SKM-1 (cell line): ENCODE measurements at regions not wholly inside any gene's neighbourhood (a gene's known extent, or its start where the extent isn't known, plus 50 kb on each side); places are given as distances from the start of the nearest gene placed in this dataset.
"Not testable (repeated sequence)": the region's sequence is repeated elsewhere in the genome, so short reads cannot be mapped to it uniquely, and the experiment has no call there.

Experiments
- DNase-seq: peaks from one replicate; lab custom pipeline; 2025; ENCODE audit not compliant: unreplicated experiment; lab: John Stamatoyannopoulos, UW

- no peak for DNase-seq
These were observed 295.8 kb upstream of the TBL1XR1 start for GRCh38 chr3:177493091-177493490.

DNA sequence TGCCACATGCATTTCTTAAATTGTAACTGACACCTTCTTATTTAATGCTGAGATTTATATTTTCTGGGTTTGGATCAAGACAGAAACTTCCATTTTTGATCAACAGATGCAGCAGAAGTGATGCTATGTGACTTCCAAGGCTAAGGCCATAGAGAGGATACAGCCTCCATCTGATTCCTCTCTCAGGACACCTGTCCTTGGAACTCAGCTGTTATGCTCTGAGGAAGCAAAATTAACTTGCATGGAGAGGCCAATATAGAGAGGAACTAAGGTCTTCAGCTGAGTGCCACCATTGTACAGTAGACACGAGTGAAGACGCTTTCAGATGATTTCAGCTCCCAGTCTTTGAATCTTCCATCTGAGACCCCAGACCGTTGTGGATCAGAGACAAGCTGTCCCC is 296.9 kb upstream of the TBL1XR1 start:
- DNase-seq, result no peak

GRCh38 chr3:177495566-177495965 is 298.3 kb upstream of the TBL1XR1 start:
- DNase-seq, result no peak

DNA sequence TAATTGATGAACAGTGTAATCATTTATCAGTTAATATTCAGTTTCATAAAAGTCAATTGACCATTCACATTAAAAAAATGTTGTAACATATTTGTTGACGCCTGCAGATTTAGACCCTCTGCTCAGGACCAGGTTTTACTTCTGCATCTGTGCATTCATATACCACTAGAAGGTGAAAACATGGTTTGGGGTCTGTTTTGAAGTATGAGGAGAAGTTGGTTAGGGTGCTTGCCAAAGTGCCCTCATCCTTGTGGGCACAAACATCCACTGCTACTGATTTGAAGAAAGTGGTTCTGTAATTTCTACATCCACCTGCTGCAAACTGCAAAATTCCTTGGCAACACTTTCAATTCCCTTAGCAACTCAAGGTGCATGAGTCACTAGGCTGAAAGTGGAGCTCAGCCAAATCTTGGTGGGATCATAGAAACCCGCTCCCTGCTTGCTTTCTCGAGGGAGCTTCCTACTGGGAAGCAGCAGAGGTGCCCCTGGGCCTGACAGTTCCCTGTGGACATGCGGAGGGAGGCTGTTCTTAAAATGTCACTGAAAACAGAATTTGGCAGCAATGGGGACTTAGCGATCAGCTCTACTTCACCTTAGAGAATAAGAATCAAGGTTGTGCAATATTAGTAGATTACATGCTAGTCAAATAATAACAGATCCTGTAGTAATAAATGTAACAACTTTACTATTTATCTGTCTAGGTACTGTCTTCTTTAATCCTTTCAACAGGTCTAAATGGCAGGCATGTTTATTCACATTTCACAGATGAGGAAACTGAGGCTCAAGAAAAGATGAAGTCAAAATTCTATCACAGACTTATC is 301.0 kb upstream of the TBL1XR1 start:
- DNase-seq, result no peak

- not testable (repeated sequence) for DNase-seq
These were observed 301.8 kb upstream of the TBL1XR1 start for GRCh38 chr3:177499039-177499438.

DNA sequence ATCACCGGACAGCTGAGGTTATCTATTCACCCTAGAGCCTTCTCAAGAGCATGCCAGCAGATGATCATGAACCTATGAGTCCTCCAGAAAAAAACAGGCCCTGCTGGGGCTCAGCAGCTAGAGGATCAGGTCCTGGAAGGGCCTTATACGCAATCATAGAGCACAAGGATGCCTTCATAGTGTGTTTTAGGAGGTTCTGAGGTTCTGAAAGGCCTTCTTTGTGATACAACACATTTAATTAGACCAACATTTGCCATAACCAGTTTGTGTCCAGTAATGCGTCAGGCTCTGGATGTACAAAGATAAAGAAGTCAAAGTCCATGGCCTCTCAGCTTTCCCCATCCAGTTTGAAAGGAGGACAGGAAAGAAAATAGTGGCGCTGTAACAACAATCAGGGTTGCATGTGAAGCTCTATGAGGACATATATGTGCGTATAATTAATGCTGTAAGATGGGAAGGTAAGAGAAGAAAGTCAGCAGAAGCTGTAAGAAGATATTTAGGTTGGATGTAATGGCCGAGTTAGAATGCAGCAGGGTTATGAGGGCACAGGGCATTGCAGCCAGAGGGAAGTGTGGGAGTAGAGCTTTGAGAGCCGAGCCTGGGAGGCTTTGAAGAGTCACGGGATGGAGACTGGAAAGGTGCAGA is 302.6 kb upstream of the TBL1XR1 start:
- no peak for DNase-seq

GRCh38 chr3:177510693-177511216 is 313.5 kb upstream of the TBL1XR1 start:
- no peak for DNase-seq

GRCh38 chr3:177512945-177513814 is 315.9 kb upstream of the TBL1XR1 start:
- DNase-seq, result no peak

GRCh38 chr3:177513815-177514610 is 316.7 kb upstream of the TBL1XR1 start:
- DNase-seq, result no peak

GRCh38 chr3:177514611-177515499 is 317.6 kb upstream of the TBL1XR1 start:
- no peak for DNase-seq

DNA sequence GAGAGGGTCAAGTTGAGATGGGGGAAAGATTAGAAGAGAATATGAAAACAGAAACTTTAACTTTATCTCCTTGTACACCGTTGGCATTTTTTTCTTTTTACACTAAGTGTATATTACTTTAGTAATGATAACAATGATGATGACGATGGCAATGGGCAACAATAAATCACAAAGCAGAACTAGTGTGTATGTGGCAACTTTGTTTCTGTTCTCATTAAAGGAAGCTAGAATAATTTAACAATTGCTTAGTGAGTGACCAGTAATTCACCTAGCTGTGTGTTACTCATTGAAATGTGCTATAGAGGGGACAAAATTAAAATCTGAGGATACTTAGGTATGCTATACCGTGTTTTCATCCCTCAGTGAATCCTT is 318.5 kb upstream of the TBL1XR1 start:
- no peak for DNase-seq

- DNase-seq, result no peak
These were observed 319.1 kb upstream of the TBL1XR1 start for GRCh38 chr3:177516158-177517011.

GRCh38 chr3:177517906-177518305 is 320.6 kb upstream of the TBL1XR1 start:
- no peak for DNase-seq

- DNase-seq, result no peak
These were observed 322.3 kb upstream of the TBL1XR1 start for GRCh38 chr3:177519588-177519987.

DNA sequence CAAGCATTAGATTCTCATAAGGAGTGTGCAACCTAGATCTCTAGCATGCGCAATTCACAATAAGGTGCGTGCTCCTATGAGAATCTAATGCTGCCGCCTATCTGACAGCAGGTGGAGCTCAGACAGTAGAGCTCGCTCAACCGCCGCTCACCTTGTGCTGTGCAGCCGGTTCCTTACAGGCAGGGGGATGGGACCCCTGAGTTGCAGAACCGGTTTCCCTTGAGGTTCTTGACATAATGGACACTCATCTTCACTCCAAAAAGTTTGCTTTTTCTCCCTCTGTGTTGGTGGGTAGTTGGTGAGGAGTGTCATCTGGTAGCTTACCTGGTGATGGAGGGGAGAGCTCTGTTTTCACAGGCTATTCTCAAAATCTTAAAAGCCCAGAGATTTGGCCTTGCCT is 324.0 kb upstream of the TBL1XR1 start:
- DNase-seq, result no peak

GRCh38 chr3:177522051-177522450 is 324.8 kb upstream of the TBL1XR1 start:
- no peak for DNase-seq

GRCh38 chr3:177523067-177523675 is 325.9 kb upstream of the TBL1XR1 start:
- DNase-seq, result no peak

- no peak for DNase-seq
These were observed 326.7 kb upstream of the TBL1XR1 start for GRCh38 chr3:177523872-177524438.
